SJCRH30 (cell line): ENCODE measurements at regions not wholly inside any gene's neighbourhood (a gene's known extent, or its start where the extent isn't known, plus 50 kb on each side); places are given as distances from the start of the nearest gene placed in this dataset.
A peak's percentile ranks its signal among the peaks of the same experiment; 100 is the strongest.
"Not testable (repeated sequence)": the region's sequence is repeated elsewhere in the genome, so short reads cannot be mapped to it uniquely, and the experiment has no call there.

ENCODE experiments used
- DNase-seq, 2 experiments: peaks; one replicate each; pipeline ENCODE4 v3.0.0-alpha.2; 2015 to 2020
- H3K27ac ChIP-seq: fragments of 250-450 bp; sonication (Bioruptor Pico); 2 replicates; pipeline ENCODE4 v1.5.1; 2020; ENCODE audit warnings: mild to moderate bottlenecking, moderate library complexity
- H3K27me3 ChIP-seq: fragments of 250-450 bp; sonication (Bioruptor Pico); 2 replicates; pipeline ENCODE4 v1.5.1; 2020; ENCODE audit warnings: mild to moderate bottlenecking, moderate library complexity
- H3K36me3 ChIP-seq: fragments of 250-450 bp; sonication (Bioruptor Pico); 2 replicates; pipeline ENCODE4 v1.5.1; 2020; ENCODE audit warnings: mild to moderate bottlenecking, moderate library complexity
- H3K4me1 ChIP-seq: fragments of 250-450 bp; sonication (Bioruptor Pico); 2 replicates; pipeline ENCODE4 v1.5.1; 2020; ENCODE audit warnings: mild to moderate bottlenecking, moderate library complexity
- H3K4me3 ChIP-seq: fragments of 250-450 bp; sonication (Bioruptor Pico); 2 replicates; pipeline ENCODE4 v1.5.1; 2020; ENCODE audit warnings: mild to moderate bottlenecking, moderate library complexity
- H3K9me3 ChIP-seq: fragments of 250-450 bp; sonication (Bioruptor Pico); replicated peaks from 2 replicates; pipeline ENCODE4 v1.5.1; 2020; ENCODE audit warnings: mild to moderate bottlenecking, moderate library complexity

GRCh38 chr6:128606611-128607010 is 86.2 kb upstream of the PTPRK start:
- Histone ChIP-seq H3K27ac (no peak overlapping the region), H3K36me3 (no peaks in the 10 kb centered on the region), H3K27me3 (no peaks in the 10 kb centered on the region), H3K4me1 (no peaks in the 10 kb centered on the region), H3K9me3 (no peaks in the 10 kb centered on the region), H3K4me3 (no peak overlapping the region)
- DNase-seq = no peak

DNA sequence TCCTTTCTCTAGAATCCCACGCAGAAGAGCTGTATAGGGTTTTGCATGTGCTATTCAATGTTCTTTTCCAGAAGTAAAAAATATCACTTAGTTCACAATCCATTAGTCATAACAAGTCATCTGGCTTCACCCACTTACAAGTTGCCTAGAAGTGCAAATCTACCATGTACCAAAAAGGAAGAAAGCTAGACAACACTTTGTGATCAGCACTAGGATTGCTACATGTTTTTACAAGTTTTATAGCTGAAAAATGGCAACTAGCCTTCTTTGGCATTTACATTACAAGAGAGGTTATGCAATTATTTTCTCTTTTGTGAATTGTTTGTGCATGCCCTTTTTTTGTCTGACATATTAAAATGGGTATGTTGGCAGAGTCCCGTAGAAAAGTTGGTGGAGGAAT is 85.6 kb upstream of the PTPRK start:
- Histone ChIP-seq H3K36me3 (no peaks in the 10 kb centered on the region), H3K27ac (no peak overlapping the region), H3K4me3 (no peak overlapping the region), H3K27me3 (no peaks in the 10 kb centered on the region), H3K9me3 (no peaks in the 10 kb centered on the region), H3K4me1 (peaks cover 4% of the 10 kb centered on the region; the same call in 1 of the 2 replicates)
- no peak for DNase-seq

GRCh38 chr6:128601060-128601459 is 80.7 kb upstream of the PTPRK start:
- Histone ChIP-seq H3K36me3 (no peaks in the 10 kb centered on the region), H3K4me1 (peaks cover 22% of the 10 kb centered on the region), H3K9me3 (no peaks in the 10 kb centered on the region), H3K27ac (peak overlapping the region; percentile 70), H3K4me3 (peak overlapping the region; percentile 29), H3K27me3 (no peaks in the 10 kb centered on the region)
- DNase-seq = peak in 1 of 2 experiments; percentile 31

GRCh38 chr6:128600397-128600951 is 80.1 kb upstream of the PTPRK start:
- Histone ChIP-seq H3K36me3 (no peaks in the 10 kb centered on the region), H3K4me3 (peak overlapping the region; percentile 29), H3K27me3 (no peaks in the 10 kb centered on the region), H3K27ac (peak overlapping the region; percentile 70), H3K4me1 (peaks cover 22% of the 10 kb centered on the region), H3K9me3 (no peaks in the 10 kb centered on the region)
- DNase-seq = peak; percentile 77 to 84

DNA sequence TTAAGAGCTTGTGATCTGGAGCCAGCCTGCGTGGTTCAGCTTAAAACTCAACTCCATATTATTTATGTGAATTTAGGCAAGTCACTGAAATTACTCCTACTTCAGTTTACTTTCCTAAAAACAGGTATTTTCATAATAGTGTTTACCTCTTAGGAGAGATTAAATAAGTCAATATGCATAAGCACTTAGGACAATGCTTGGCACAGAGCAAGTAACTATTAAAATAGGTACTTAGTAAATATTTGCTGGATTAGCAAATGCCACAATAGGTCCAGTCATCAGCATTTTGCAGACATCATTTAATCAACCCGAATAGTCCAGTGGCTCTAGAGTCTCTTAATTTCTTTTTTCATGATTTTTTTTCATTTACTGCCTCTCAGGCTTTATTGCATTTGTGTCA is 78.6 kb upstream of the PTPRK start:
- no peak overlapping the region for H3K4me3 ChIP-seq
- H3K27me3 ChIP-seq = no peaks in the 10 kb centered on the region
- H3K27ac ChIP-seq = peak overlapping the region; percentile 70
- DNase-seq = no peak
- H3K36me3 ChIP-seq = no peaks in the 10 kb centered on the region
- H3K9me3 ChIP-seq = no peaks in the 10 kb centered on the region
- peaks cover 22% of the 10 kb centered on the region for H3K4me1 ChIP-seq

- Histone ChIP-seq H3K27ac (no peak overlapping the region), H3K4me1 (peaks cover 22% of the 10 kb centered on the region), H3K9me3 (no peaks in the 10 kb centered on the region), H3K4me3 (no peak overlapping the region), H3K27me3 (no peaks in the 10 kb centered on the region), H3K36me3 (no peaks in the 10 kb centered on the region)
- no peak for DNase-seq
These were observed 78.2 kb upstream of the PTPRK start for GRCh38 chr6:128598571-128598970.

GRCh38 chr6:128597956-128598355 is 77.6 kb upstream of the PTPRK start:
- H3K4me1 ChIP-seq = peaks cover 22% of the 10 kb centered on the region
- no peak for DNase-seq

GRCh38 chr6:128597004-128597403 is 76.6 kb upstream of the PTPRK start:
- Histone ChIP-seq H3K4me3 (no peak overlapping the region), H3K27me3 (no peaks in the 10 kb centered on the region), H3K36me3 (no peaks in the 10 kb centered on the region), H3K9me3 (no peaks in the 10 kb centered on the region), H3K4me1 (peaks cover 22% of the 10 kb centered on the region), H3K27ac (no peak overlapping the region)
- no peak for DNase-seq

More at GRCh38 chr6:128597956-128598355, 77.6 kb upstream of the PTPRK start:
- Histone ChIP-seq H3K4me3 (no peak overlapping the region), H3K9me3 (no peaks in the 10 kb centered on the region), H3K27ac (no peak overlapping the region), H3K27me3 (no peaks in the 10 kb centered on the region), H3K36me3 (no peaks in the 10 kb centered on the region)

GRCh38 chr6:128595544-128595943 is 75.1 kb upstream of the PTPRK start:
- DNase-seq = no peak
- Histone ChIP-seq H3K9me3 (no peaks in the 10 kb centered on the region), H3K27me3 (no peaks in the 10 kb centered on the region), H3K4me3 (no peak overlapping the region), H3K36me3 (no peaks in the 10 kb centered on the region), H3K27ac (no peak overlapping the region), H3K4me1 (peaks cover 14% of the 10 kb centered on the region)

DNA sequence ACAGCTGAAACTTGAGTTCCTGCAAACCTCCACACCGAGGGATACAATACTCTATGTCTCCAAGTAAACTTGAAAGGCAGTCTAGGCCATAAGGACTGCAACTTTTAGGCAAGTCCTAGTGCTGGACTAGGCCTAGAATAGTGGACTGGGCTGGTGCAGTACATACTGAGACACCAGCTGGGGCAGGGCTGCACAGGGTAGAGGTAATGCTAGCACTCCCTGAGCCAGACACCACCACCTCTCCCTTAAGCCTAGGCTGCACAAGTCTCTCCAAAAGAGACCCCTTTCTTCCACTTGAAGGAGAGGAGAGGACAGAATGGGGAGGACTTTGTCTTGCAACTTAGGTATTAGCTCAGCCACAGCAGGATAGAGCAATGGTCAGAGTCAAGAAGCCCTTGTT is 65.7 kb upstream of the PTPRK start:
- no peak for DNase-seq
- no peaks in the 10 kb centered on the region for H3K27me3 ChIP-seq
- H3K36me3 ChIP-seq = no peaks in the 10 kb centered on the region
- H3K9me3 ChIP-seq = no peaks in the 10 kb centered on the region
- no peak overlapping the region for H3K4me3 ChIP-seq
- H3K27ac ChIP-seq = no peak overlapping the region
- H3K4me1 ChIP-seq = no peaks in the 10 kb centered on the region

- H3K9me3 ChIP-seq = no peaks in the 10 kb centered on the region
- H3K27ac ChIP-seq = no peak overlapping the region
- no peaks in the 10 kb centered on the region for H3K4me1 ChIP-seq
- DNase-seq = no peak
- H3K36me3 ChIP-seq = no peaks in the 10 kb centered on the region
- H3K27me3 ChIP-seq = no peaks in the 10 kb centered on the region
- H3K4me3 ChIP-seq = no peak overlapping the region
These were observed 60.1 kb upstream of the PTPRK start for GRCh38 chr6:128580224-128581110.

DNA sequence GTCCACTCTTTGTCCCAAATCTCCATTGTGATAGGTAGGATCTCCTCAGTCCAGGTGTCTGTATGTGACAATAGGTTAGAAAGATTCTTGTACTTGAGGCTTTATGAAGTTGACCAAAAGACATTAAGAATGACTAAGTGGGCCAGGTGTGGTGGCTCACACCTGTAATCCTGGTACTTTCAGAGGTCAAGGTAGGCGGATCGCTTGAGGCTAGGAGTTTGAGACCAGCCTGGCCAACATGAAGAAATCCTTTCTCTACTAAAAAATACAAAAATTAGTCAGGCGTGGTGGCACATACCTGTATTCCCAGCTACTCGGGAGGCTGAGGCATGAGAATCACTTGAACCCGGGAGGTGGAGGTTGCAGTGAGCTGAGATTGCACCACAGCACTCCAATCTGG is 54.9 kb upstream of the PTPRK start:
- H3K27me3 ChIP-seq, H3K9me3 ChIP-seq, H3K4me3 ChIP-seq, H3K36me3 ChIP-seq, DNase-seq, H3K27ac ChIP-seq, H3K4me1 ChIP-seq: not testable (repeated sequence)

GRCh38 chr6:128574402-128574801 is 54.0 kb upstream of the PTPRK start:
- H3K4me3 ChIP-seq = no peak overlapping the region
- DNase-seq = no peak
- no peak overlapping the region for H3K27ac ChIP-seq
- H3K36me3 ChIP-seq = no peaks in the 10 kb centered on the region
- H3K27me3 ChIP-seq = no peaks in the 10 kb centered on the region
- no peaks in the 10 kb centered on the region for H3K9me3 ChIP-seq
- H3K4me1 ChIP-seq = peaks cover 15% of the 10 kb centered on the region

DNA sequence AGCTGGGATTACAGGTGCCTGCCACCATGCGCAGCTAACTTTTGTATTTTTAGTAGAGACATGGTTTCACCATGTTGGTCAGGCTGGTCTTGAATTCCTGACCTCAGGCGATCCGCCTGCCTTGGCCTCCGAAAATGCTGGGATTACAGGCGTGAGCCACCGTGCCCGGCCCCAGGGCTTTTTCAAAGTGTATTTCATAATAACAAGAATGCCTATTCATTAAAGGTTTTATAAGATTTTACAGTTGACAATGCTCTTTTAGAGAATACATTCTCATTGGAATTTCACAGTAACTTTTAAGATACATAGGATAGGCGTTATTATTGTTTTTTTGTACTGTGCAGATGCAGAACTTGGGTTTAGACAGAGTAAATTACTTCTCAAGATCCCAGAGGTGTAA is 52.6 kb upstream of the PTPRK start:
- H3K9me3 ChIP-seq = no peaks in the 10 kb centered on the region
- H3K4me3 ChIP-seq = no peak overlapping the region
- H3K36me3 ChIP-seq = no peaks in the 10 kb centered on the region
- no peaks in the 10 kb centered on the region for H3K27me3 ChIP-seq
- H3K27ac ChIP-seq = no peak overlapping the region
- peak; percentile 5 to 9 for DNase-seq
- peaks cover 17% of the 10 kb centered on the region for H3K4me1 ChIP-seq

DNA sequence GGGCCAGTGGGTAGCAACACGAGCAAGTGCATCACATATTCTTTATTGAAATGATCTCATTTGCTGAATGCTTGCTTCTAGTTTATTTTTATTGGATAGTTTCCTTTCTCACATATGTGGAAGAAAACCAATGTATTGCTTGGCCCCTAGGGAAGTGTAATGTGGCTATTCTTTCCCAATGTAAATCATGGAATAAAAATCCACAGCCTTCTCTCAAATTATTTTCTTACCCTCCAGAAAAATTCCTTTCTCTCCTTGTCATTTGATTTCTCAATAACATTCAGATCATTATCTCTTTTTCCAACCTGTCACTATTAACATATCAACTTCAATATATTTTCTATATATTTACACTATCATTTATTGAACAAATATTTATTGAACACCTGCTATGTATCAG is 51.9 kb upstream of the PTPRK start:
- no peaks in the 10 kb centered on the region for H3K9me3 ChIP-seq
- H3K4me3 ChIP-seq = no peak overlapping the region
- no peak for DNase-seq
- no peak overlapping the region for H3K27ac ChIP-seq
- H3K4me1 ChIP-seq = peaks cover 17% of the 10 kb centered on the region
- H3K36me3 ChIP-seq = no peaks in the 10 kb centered on the region
- no peaks in the 10 kb centered on the region for H3K27me3 ChIP-seq

DNA sequence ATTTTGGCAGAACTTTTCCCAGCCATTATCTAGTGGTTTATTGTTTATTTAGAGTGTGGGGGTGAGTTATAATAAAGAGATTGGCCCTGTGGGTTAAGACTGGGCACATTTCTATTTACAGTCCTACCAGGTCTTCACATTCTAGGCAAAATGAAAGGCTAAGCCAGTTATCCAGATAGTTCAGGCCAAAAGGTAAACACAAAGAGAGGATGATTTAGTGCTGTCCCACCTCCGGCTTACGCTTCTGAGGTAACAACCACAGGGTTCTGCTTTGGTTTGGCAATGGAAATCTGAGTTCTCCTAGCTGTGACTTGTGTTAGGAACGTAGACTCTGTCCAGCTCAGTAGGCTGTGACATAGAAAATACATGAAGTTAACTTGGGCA is 50.3 kb upstream of the PTPRK start:
- no peaks in the 10 kb centered on the region for H3K36me3 ChIP-seq
- H3K4me1 ChIP-seq = peaks cover 17% of the 10 kb centered on the region
- no peak overlapping the region for H3K4me3 ChIP-seq
- H3K27me3 ChIP-seq = no peaks in the 10 kb centered on the region
- no peak overlapping the region for H3K27ac ChIP-seq
- no peak for DNase-seq
- no peaks in the 10 kb centered on the region for H3K9me3 ChIP-seq
